ENCODE measurements at regions not wholly inside any gene's neighbourhood (a gene's known extent, or its start where the extent isn't known, plus 50 kb on each side); places are given as distances from the start of the nearest gene placed in this dataset.
"Not testable (repeated sequence)": the region's sequence is repeated elsewhere in the genome, so short reads cannot be mapped to it uniquely, and the experiment has no call there.

GRCh38 chr4:116005037-116005805 is 891.8 kb upstream of the NDST4 start:
- DNase-seq = no peak

GRCh38 chr4:116001291-116001690 is 887.9 kb upstream of the NDST4 start:
- DNase-seq = no peak

DNA sequence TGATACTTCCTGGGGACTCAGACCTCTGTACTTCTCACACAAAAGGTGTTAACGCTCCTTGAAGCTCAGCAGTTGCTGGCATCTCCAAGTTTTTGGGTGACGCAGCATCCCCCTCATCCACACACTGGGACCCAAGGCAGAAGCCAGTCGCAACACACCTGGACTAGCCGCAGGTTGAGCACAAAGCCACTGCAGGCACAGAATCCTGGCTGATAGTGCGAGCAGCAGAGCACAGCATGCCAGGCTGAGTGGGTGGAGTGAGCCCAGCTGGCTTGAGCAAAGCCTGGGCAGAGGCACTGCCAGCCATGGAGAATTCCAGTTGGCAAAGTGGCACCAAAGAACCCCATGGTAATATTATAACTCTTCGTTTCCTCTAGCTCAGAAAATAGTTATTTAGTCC is 873.2 kb upstream of the NDST4 start:
- DNase-seq = no peak

GRCh38 chr4:115975421-115976001 is 862.1 kb upstream of the NDST4 start:
- DNase-seq = not testable (repeated sequence)

- no peak for DNase-seq
These were observed 860.3 kb upstream of the NDST4 start for GRCh38 chr4:115973768-115974167.

GRCh38 chr4:115972967-115973366 is 859.5 kb upstream of the NDST4 start:
- DNase-seq = no peak

DNA sequence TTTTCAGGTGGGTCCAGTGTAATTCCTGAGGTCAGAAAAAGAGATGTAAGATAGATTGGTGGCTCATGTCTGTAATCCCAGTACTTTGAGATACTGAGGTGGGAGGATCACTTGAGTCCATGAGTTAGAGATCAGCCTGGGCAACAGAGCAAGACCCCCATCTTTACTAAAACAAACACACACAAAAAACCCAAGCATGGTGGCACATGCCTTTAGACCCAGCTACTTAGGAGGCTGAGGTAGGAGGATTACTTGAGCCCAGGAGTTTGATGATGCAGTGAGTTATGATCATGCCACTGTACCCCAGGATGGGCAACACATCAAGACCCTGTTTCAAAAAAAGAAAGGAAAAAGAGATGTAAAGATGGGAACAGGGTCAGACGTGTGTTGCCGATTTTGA is 857.4 kb upstream of the NDST4 start:
- DNase-seq = no peak

DNA sequence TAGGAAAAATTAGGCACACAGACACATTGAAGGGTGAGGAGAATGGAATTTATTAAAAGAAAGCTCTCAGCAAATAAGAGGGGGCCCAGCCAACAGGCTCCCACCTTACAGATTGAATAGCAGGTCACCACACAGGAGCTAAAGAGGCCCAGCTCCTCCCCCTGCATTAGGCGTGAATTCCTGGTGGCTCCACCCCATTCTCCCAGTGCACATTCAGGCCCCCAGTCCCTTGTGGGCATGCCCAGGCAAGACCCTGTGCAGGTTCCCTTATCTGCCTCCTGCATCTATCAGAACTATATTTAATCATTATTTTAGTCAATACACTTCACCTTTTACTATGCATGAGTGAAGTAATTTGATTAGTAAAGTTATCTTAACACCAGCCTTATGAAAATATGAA is 856.3 kb upstream of the NDST4 start:
- no peak for DNase-seq

DNA sequence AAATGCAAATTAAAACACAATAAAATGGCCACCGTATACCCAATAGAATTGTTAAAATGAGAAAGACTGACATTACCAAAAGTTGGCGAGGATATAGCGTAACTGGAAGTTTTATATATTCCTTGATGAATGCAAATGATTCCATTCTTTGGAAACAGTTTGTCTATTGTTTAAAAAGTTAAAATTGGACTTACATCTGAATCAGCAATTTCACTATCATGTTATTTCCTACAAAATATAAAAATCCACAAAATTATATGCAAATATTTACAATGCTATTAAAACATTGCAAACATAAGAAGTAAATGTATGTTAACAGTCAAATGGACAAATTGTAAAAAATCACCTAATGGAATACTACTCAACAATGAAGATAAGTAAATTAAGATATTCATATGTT is 852.2 kb upstream of the NDST4 start:
- no peak for DNase-seq

GRCh38 chr4:115956054-115956796 is 842.8 kb upstream of the NDST4 start:
- DNase-seq = not testable (repeated sequence)

DNA sequence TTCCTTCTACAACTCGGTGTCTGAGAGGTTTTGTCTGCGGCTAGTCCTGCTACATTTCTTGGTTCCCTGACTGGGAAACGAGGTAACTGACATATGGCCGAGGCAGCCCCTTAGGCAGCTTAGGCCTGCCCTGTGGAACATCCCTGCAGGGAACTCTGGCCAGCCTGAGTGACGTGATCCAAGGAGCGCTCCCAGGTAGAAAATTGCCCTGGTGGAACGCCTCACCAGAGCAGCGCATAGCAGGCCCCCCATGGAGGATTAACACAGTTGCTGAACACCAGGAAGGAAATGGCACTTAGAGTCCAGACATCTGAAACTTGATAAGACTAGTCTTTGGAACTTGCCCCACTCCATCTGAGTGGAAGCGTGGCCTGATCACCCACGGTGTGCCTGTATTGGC is 837.4 kb upstream of the NDST4 start:
- DNase-seq = no peak

GRCh38 chr4:115949974-115950743 is 836.7 kb upstream of the NDST4 start:
- DNase-seq = not testable (repeated sequence)

- DNase-seq = no peak
These were observed 831.6 kb upstream of the NDST4 start for GRCh38 chr4:115945026-115945425.

- DNase-seq = no peak
These were observed 830.9 kb upstream of the NDST4 start for GRCh38 chr4:115944146-115944905.

DNA sequence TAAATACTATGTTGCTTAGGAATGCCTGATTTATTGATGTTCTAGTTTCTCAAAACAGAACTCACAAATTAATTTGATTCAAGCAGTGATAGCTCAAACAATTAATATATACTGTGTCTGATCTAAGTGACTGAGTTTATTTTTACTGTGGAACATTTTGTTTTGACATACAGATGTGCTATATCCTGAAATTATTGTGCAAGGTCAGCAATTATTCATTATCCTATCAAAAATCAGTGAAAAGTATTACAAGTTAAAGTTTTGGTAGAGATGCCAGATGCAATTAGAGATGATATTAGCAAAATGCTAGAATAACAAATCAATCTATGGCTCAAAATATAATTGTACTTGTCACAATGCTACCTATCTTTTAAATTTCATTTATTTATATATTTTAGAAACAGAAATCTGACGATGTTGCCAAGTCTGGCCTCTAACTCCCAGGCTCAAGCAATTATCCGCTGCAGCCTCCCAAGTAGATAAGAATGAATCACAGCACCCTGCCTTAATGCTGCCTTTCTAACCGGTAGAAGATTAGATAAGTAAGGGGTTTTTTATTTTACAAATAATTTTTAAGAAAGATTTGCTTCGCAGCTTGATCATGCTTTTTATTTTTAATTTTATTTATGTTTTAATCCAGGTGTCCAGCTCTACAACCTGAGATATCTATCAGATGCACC is 825.5 kb upstream of the NDST4 start:
- no peak for DNase-seq

GRCh38 chr4:115929373-115929772 is 816.0 kb upstream of the NDST4 start:
- no peak for DNase-seq

GRCh38 chr4:115927382-115927781 is 814.0 kb upstream of the NDST4 start:
- DNase-seq = no peak

GRCh38 chr4:115923152-115923551 is 809.7 kb upstream of the NDST4 start:
- no peak for DNase-seq

DNA sequence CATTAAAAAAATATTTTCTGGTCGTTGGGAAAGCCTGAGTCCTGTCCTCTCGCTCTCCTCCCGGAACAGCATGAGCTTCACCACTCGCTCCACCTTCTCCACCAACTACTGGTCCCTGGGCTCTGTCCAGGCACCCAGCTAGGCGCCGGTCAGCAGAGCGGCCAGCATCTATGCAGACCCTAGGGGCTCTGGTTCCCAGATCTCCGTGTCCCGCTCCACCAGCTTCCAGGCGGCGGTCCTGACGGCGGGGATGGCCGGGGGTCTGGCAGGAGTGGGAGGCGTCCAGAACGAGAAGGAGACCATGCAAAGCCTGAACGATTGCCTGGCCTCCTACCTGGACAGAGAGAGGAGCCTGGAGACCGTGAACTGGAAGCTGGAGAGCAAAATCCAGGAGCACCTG is 807.2 kb upstream of the NDST4 start:
- no peak for DNase-seq

- no peak for DNase-seq
These were observed 804.7 kb upstream of the NDST4 start for GRCh38 chr4:115918149-115918548.

DNA sequence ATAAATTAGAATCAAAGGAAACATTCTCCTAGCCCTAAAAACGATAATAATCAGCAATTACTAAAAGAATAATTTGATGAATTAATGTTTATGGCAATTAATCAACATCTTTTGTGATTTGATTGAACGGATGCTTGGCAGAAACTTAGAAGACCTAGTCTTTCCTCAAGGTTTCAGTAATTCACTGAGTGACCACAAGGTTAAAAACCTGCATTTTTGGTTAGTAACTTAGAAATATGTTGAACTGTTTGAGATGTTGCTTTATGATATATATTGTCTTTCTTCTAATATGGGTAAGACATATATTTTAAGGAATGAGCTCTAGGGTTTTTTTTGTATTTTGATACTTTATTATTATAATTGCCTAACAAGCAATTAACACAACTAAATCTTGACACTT is 793.0 kb upstream of the NDST4 start:
- no peak for DNase-seq

DNA sequence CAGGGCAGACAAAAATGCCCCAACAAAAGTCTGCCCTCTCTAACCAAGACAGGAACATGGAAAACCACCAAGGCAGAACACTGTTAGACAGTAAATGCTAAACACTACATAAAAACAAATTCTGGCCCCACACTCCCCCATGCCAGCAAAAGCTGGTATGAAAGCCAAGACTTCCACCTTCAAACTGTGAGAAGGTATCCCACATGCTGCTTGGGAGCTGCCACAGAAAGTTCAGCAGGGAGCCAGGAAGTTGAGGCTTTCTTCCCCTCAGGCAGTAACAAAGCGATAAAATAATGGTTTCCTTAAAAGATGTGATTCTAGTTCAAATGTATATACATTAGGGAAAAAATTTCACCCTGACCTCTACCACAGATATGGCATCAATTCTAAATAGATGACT is 770.4 kb upstream of the NDST4 start:
- DNase-seq = no peak

Measured in activated CD4-positive, alpha-beta T cell treated with anti-CD3 and anti-CD28 coated beads, Interleukin-2, amount 50 U/mL, for 48 hours (primary cell).